GM21360 (cell line): ENCODE measurements at regions not wholly inside any gene's neighbourhood (a gene's known extent, or its start where the extent isn't known, plus 50 kb on each side); places are given as distances from the start of the nearest gene placed in this dataset.
"Not testable (repeated sequence)": the region's sequence is repeated elsewhere in the genome, so short reads cannot be mapped to it uniquely, and the experiment has no call there.

Experiments used
- ATAC-seq: cut with Tn5 transposase; IDR thresholded peaks from one replicate; pipeline ENCODE4 v1.9.1; 2021; ENCODE audit warnings: mild to moderate bottlenecking, moderate library complexity; ENCODE audit not compliant: unreplicated experiment

- not testable (repeated sequence) for ATAC-seq
These were observed 763.3 kb downstream of the SPATA31A7 start for GRCh38 chr9:61953108-61953507.

- ATAC-seq, result not testable (repeated sequence)
These were observed 781.8 kb downstream of the SPATA31A7 start for GRCh38 chr9:61971635-61972034.

DNA sequence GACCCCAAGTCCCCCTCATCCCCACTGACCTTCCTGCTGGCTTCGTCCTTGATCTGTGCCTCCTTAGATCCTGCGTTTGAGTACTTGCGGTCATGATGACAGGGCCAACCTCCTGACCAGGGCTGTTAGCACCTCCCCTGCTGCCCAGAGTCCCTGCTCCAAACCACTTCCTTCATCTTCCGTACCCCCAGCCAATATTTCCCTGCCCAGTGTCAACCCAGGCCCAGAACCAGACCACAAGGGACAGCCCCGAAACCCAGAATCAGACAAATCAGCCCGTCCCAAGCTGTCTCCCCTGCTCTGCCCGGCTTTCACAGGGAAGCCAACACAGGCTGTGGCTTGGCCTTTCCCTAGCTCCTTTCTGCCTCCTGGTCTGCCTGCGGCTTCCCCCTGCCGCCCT lies 784.7 kb downstream of the SPATA31A7 start:
- not testable (repeated sequence) for ATAC-seq

- not testable (repeated sequence) for ATAC-seq
These were observed 786.5 kb downstream of the SPATA31A7 start for GRCh38 chr9:61976318-61976717.

DNA sequence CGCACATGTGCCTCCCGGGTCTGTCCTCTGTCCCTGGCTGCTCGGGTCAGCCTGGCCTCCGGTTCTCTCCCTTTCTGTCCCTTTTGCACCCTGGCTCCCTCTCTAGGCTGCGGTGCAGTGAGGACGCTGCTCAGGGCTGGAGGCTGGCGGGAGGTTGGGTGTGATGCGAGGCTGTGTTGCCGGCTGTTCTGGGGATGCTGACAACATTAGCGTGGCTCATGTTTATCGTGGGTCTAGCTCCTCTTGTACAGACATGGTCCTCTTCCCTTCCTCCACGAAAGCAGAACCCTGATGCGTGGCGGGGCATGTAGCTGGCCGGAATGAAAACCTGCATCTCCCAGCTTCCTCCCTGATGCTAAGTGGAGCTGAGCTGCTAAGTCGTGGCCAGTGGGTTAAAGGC lies 792.9 kb downstream of the SPATA31A7 start:
- not testable (repeated sequence) for ATAC-seq

DNA sequence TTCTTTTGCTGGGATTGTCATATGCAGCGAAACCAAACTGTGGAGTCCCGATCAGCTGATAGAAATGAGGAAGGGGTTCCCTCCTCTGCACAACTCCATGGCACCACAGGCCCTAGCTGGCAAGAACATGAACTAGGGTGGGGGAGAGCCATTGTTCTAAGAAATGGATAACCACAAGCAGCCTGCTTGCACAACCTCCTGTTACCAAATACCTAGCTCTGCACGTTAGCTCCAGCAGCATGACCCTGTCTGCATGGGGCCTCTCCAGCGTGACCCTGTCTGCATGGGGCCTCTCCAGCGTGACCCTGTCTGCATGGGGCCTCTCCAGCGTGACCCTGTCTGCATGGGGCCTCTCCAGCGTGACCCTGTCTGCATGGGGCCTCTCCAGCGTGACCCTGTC lies 793.6 kb downstream of the SPATA31A7 start:
- ATAC-seq, result not testable (repeated sequence)

DNA sequence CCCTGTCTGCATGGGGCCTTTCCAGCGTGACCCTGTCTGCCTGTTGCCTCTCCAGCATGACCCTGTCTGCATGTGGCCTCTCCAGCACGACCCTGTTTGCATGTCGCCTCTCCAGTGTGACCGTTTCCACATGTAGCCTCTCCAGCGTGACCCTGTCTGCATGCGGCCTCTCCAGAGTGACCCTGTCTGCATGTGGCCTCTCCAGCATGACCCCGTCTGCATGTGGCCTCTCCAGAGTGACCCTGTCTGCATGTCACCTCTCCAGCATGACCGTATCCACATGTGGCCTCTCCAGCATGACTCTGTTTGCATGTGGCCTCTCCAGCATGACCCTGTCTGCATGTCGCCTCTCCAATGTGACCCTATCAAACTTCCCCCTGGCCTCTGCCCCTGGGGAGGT lies 794.1 kb downstream of the SPATA31A7 start:
- ATAC-seq, result not testable (repeated sequence)

- not testable (repeated sequence) for ATAC-seq
These were observed 794.7 kb downstream of the SPATA31A7 start for GRCh38 chr9:61984513-61984912.

- not testable (repeated sequence) for ATAC-seq
These were observed 802.3 kb downstream of the SPATA31A7 start for GRCh38 chr9:61992110-61992509.

- ATAC-seq, result not testable (repeated sequence)
These were observed 842.6 kb downstream of the SPATA31A7 start for GRCh38 chr9:62032441-62032840.

- not testable (repeated sequence) for ATAC-seq
These were observed 848.4 kb downstream of the SPATA31A7 start for GRCh38 chr9:62038260-62038659.

- not testable (repeated sequence) for ATAC-seq
These were observed 868.3 kb downstream of the SPATA31A7 start for GRCh38 chr9:62058155-62058554.

DNA sequence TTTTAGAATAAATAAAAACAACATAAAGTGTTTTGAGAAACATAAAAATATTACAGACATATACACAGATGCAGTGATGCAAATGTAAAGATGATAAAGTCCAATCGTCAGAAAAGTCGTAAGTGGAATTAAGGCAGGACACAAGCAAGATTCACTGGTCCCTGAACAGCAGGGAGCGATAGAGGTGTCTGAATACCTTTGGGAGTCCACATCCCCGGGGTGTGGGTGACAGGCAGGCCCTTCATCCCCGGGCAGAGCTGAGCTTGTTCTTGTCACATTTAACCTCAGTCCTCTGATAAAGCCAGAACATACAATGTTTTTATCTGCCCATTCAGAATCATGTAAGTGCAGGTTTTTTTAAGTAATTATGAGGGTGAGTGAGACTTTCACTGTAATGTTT lies 881.2 kb downstream of the SPATA31A7 start:
- ATAC-seq, result not testable (repeated sequence)

- not testable (repeated sequence) for ATAC-seq
These were observed 883.6 kb downstream of the SPATA31A7 start for GRCh38 chr9:62073401-62073800.

DNA sequence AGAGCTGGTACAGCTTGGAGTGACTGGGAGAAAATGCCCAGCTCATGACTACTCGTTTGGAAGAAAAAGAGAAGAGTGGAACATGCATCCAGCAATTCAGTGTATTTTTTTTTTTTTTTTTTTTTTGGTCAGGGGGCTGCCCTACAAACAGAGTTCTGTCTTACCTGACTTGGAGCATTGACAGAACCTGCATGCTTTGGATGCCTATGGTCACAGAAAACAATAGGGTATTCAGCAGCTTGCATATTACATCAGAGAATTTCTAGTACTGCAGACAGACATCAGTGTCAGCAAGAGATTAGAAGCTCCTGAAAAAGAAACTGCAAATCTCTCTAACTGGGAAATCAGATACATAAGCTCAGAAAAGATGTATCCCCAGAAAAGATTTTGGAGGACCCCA lies 894.4 kb downstream of the SPATA31A7 start:
- not testable (repeated sequence) for ATAC-seq

- not testable (repeated sequence) for ATAC-seq
These were observed 906.0 kb downstream of the SPATA31A7 start for GRCh38 chr9:62095714-62096345.

DNA sequence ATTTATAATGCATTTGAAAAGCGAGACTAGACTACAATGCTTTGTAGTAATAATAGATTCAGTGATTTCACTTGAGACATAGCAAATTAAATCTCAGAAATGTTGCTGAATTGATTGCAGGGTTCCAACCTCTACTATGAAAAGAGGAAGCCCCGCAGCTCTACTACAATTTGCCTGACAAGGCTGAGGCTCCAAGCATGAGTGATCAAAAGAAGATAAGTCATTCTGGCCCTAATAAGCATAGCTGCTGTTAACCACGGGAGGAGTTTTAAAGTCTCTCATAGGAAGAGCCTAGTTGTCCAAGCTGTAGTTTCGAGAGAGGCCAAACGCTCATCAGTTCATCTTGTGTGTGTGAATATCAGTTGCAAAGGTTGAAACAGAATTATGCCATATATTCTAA lies 920.6 kb downstream of the SPATA31A7 start:
- ATAC-seq, result peak; percentile 94

DNA sequence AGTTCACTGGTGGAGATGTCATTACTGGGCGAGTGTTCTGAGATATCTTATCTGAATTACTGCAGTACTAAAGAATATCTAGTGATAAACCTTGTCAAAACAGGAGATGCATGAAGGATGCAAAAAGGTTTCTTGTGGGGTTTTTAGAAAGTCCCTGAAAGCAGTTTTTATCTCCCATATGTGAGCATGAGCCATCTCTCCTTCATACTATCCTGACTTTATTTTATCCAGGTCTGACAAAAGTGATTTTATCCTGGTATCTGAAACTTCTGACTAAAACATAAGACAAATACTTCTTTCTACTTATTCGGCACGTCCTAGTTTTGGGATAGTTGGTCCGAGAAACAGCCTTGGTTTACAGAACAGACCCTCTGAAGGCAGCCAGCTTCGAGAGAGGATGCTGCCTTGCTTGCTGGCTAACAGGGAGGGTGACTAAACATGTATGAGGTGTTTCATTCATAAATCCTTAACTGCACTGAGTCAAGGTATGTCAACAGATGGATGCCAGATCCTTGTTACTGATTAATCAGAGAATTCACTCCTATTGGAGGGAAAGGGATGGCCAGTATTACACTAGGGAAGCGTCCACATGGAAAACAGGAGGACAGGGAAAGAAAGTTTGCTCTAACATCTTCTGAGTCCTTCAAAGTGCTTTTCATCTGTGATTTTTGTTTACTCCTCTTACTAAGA lies 927.3 kb downstream of the SPATA31A7 start:
- not testable (repeated sequence) for ATAC-seq

DNA sequence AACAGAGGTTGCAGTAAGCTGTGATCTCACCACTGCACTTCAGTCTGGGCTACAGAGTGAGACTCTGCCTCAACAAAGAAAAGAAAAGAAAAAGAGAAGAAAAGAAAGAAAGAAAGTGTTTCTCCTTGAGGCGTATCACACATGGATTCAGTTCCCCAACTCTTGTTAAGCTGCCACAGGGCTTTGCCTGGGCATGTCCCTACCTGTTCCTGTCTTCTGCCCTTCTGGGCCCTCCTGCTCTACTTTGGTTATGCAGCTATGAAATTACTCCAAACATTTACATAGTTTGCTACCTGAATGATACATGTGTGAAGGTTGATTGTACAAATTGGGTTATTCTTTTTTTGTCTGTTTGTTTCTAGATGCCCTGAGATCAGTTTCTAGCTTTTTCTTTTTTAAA lies 929.8 kb downstream of the SPATA31A7 start:
- ATAC-seq, result not testable (repeated sequence)

GRCh38 chr9:62125631-62126611 lies 936.1 kb downstream of the SPATA31A7 start:
- not testable (repeated sequence) for ATAC-seq

GRCh38 chr9:62135022-62135421 lies 945.2 kb downstream of the SPATA31A7 start:
- not testable (repeated sequence) for ATAC-seq
